GM18520 (cell line): ENCODE measurements at regions not wholly inside any gene's neighbourhood (a gene's known extent, or its start where the extent isn't known, plus 50 kb on each side); places are given as distances from the start of the nearest gene placed in this dataset.

Experiments used
- ATAC-seq: cut with Tn5 transposase; IDR thresholded peaks from one replicate; pipeline ENCODE4 v1.9.1; 2021; ENCODE audit not compliant: unreplicated experiment

GRCh38 chr11:95294701-95295100 is 63.7 kb upstream of the SESN3 start:
- ATAC-seq, result no peak

DNA sequence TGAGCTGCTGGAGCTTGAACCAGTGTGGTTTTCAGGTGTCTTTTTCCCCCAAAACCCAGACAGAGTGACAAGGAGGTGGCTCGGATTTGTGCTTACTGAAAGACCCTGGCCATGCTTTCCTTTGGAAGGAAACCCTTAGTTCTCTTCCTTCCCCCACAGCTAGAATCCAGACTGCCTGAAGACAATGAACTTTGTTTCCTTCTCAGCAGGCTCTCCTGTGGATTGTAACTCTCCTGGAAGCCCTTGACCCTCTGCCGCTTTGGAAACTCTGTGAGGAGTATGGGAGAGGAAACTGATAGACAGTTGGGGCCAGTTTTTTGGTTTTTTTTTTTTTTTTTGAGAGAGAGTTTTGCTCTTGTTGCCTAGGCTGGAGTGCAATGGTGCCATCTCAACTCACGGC is 62.1 kb upstream of the SESN3 start:
- ATAC-seq, result no peak

DNA sequence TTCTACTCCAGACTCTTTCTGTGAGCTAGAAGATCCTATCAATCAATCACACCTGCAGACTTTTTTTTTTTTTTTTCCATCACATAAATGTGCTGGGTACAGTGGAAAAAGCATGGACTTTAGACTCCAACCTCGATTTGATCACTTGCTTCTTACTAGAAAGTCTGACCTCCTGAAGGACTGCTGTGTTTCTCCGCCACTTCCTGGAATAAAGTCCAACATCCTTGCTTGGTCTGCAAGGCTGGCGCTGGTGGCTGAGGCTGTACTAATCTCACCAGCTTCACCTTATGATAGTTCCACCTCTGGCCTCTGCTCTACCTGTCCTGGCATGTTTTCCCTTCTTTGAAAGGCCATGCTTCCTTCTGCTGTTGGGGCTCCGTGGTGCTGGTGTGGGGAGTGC is 60.9 kb upstream of the SESN3 start:
- no peak for ATAC-seq

GRCh38 chr11:95289378-95290101 is 58.5 kb upstream of the SESN3 start:
- no peak for ATAC-seq

DNA sequence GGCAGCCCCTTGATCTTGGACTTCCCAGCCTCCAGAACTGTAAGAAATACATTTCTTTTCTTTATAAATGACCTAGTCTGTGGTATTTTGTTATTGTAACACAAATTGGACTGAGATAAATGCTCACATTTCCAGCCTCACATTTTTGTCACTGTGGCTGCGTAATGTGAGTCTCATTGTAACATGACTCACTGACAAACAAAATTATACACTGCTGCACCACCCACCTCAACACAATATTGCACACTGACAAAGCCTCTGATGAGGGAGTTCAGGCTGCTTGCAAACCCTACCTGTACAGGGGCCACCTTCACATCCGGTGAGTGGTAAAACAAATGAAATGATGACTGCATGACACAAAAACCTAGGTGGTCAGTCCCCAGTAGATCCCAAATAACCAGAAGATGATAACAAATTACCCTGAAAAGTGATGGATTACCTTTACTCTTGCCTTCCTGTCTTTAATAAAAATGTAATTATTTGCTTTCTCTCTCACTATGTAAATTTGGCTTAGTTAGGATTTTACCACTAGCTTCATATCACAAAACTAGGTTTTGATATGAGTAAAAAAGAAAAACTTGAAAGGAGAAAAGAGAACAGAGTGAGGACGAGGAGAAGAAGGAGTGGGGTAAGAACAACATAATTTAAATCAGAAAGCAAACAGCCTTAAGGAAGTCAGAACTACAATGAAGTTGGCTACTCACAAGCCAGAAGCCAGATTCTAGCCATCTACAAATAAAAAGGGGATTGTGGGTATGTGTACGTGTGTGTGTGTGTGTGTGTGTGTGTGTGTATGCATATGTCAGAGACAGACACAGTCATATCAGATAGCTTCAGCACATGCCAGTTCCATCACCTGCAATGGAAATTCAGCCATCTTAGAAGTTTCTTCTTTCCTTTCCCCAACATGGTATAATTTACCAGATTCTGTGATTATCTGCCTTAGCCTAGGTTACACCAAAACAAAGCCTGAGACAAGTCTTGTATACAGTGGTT is 53.4 kb upstream of the SESN3 start:
- no peak for ATAC-seq

DNA sequence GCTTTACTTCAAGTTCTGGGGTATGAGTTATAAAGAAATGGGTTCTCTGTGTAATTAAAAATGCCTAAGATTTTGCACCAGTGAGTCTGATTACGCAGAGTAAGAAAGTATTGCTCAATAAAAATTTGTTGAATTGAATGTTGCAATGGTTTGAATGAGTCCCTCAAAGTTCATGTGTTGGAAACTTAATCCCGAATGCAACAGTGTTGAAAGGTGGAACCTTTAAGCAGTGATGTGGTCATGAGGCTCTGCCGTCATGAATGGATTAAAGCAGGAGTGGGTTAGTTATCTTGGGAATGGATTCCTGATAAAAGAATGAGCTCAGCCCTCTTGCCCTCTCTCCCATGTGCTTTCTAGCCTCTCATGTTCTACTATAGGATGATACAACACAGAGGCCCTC is 52.6 kb upstream of the SESN3 start:
- ATAC-seq, result no peak

DNA sequence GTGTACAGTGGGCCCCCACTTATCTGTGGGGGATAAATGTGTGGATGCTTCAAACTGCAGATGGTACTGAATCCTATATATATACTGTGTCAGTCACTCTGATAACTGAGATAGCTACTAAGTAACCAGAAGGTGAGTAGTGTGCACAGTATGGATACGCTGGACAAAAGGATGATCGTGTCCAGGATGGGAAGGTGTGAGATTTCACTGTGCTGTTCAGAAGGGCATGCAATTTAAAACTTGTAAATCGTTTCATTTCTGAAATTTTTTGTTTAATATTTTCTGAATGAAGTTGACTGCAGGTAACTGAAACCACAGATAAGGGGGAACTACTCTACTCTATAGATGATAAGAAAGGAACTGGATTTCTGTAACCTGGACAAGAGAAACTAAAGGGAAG is 52.1 kb upstream of the SESN3 start:
- ATAC-seq, result no peak

DNA sequence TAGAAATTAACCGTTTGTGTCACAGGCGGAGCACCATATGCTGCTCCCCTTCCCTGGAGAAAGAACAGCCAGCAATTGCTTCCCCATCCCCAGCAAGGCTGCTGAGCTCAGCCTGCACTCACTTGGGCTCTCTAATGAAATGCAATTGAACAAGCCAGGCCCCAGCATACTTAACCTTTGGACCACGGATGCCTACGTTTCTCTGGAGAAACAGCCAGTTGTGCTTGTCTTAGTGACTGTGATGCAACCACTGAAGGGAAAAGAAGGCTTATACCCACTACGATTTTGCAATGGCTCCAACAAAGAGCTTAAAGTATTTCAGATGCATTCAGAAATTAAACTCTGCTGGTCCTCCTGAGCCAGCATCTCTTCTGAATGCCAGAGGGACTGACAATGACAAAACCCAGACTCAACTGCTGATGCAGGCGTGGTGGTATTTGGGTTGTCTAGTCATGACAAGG is 51.3 kb upstream of the SESN3 start:
- no peak for ATAC-seq
